Mesodermal cell (in vitro differentiated cells): ENCODE measurements at regions not wholly inside any gene's neighbourhood (a gene's known extent, or its start where the extent isn't known, plus 50 kb on each side); places are given as distances from the start of the nearest gene placed in this dataset.
"Not testable (repeated sequence)": the region's sequence is repeated elsewhere in the genome, so short reads cannot be mapped to it uniquely, and the experiment has no call there.

ENCODE experiments used
- H3K27ac ChIP-seq: 2 replicates; pipeline ENCODE4 v1.7.0; 2013; ENCODE audit warnings: mild to moderate bottlenecking, low read depth, low read length, moderate library complexity; ENCODE audit not compliant: severe bottlenecking
- H3K36me3 ChIP-seq: 2 replicates; pipeline ENCODE4 v1.7.1; 2013; ENCODE audit warnings: mild to moderate bottlenecking, low read length, moderate library complexity; ENCODE audit not compliant: control insufficient read depth, insufficient read depth
- H3K4me1 ChIP-seq: one replicate; pipeline ENCODE4 v1.7.1; 2013; ENCODE audit warnings: mild to moderate bottlenecking, low read length; ENCODE audit not compliant: insufficient read depth, control insufficient read depth, poor library complexity, severe bottlenecking
- H3K4me3 ChIP-seq: 2 replicates; pipeline ENCODE4 v1.7.0; 2013; ENCODE audit warnings: low read length, control low read depth, mild to moderate bottlenecking; ENCODE audit not compliant: insufficient read depth, poor library complexity, severe bottlenecking; ENCODE audit errors: extremely low read depth
- H3K9me3 ChIP-seq: 2 replicates; pipeline ENCODE4 v1.7.1; 2013; ENCODE audit warnings: mild to moderate bottlenecking, low read length, moderate library complexity; ENCODE audit not compliant: control insufficient read depth
- WGBS, 2 experiments: methylation state at CpG; one replicate each; pipeline ENCODE4 v1.1.5; 2013; ENCODE audit warnings: missing lambda C conversion rate in 2 of 2; ENCODE audit not compliant: insufficient coverage in 2 of 2; 5-methylcytosine and 5-hydroxymethylcytosine counted together

DNA sequence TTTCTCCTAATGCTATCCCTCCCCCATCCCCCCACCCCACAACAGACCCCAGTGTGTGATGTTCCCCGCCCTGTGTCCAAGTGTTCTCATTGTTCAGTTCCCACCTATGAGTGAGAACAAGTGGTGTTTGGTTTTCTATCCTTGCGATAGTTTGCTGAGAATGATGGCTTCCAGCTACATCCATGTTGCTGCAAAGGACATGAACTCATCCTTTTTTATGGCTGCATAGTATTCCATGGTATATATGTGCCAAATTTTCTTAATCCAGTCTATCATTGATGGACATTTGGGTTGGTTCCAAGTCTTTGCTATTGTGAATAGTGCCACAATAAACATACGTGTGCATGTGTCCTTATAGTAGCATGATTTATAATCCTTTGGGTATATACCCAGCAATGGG is 83.6 kb upstream of the CALCR start:
- not testable (repeated sequence) for H3K4me1 ChIP-seq, H3K27ac ChIP-seq, H3K36me3 ChIP-seq, H3K4me3 ChIP-seq, H3K9me3 ChIP-seq
- 100% methylated on average over 1 of the region's 3 CpGs for WGBS, 2 experiments

DNA sequence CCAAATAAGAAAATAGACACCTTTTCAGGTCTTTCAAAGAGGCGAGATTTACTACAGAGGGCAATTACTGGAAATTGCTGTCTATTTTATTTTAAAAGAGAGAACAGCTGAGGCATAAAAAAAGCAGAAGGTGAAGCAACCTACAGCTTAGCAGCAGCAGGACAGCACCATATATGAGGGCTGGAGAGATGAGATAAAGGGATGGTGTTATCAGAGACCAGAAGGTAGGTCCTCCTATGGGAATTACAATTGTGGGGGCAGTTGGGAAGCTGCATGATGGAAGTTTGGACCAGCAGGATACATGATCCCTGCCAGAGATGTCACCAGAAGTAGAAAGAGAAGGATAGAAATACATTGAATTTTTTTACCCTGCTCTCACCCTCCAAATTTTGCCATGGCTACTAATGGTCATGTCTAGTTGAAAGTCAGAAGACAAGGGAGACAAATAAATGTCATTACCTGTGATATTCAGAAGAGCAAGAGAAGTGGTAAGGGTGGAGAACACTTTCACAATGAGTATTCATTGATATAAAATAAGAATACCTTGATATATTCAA is 77.2 kb upstream of the CALCR start:
- 88 to 90% methylated on average over 1 of the region's 1 CpG for WGBS, 2 experiments
- no peak overlapping the region for H3K4me3 ChIP-seq
- no peaks in the 10 kb centered on the region for H3K36me3 ChIP-seq
- H3K27ac ChIP-seq = no peak overlapping the region
- no peaks in the 10 kb centered on the region for H3K9me3 ChIP-seq
- no peaks in the 10 kb centered on the region for H3K4me1 ChIP-seq

DNA sequence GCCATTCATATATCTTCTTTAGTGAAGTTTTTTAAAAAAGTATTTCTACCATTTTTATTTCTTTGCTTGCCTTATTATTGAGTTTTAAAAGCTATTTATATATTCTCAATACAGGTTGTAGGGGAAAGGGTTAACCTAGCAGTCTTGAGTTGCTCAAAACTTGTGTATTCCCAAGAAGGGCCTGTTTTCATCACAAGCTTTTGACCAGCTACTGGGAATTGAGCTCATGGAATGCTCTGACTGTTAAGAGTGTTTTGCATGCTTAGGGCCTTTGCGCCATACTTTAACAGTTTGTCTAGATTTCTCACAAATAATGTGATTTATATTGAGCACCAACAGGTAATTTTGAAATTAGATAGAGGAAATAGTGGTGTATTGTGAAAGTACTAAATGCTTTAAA is 72.0 kb upstream of the CALCR start:
- Histone ChIP-seq H3K4me3 (no peak overlapping the region), H3K4me1 (no peaks in the 10 kb centered on the region), H3K36me3 (no peaks in the 10 kb centered on the region), H3K27ac (no peak overlapping the region), H3K9me3 (no peaks in the 10 kb centered on the region)
- 71% methylated on average over 1 of the region's 1 CpG; no CpG with 5 or more reads in 1 of the 2 experiments for WGBS, 2 experiments

DNA sequence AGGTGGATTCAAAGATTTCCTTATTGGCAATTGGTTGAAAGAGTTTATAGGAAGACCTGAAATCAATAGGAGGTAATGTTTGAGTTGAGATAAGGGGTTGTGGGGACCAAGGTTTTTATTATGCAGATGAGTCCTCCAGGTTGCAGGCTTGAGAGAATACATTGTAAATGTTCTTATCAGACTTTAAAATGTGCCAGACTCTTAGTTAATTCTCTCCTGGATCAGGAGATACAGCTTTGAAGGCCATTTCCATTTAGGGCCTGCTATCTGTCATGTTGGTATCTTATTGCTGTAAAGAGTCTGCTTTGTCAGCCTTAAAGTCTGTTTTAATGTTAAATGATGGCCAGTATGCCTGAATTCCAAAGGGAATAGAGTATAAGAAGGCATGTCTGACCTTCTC is 61.8 kb upstream of the CALCR start:
- Histone ChIP-seq H3K4me3 (no peak overlapping the region), H3K27ac (no peak overlapping the region), H3K36me3 (no peaks in the 10 kb centered on the region), H3K4me1 (no peaks in the 10 kb centered on the region), H3K9me3 (no peaks in the 10 kb centered on the region)

DNA sequence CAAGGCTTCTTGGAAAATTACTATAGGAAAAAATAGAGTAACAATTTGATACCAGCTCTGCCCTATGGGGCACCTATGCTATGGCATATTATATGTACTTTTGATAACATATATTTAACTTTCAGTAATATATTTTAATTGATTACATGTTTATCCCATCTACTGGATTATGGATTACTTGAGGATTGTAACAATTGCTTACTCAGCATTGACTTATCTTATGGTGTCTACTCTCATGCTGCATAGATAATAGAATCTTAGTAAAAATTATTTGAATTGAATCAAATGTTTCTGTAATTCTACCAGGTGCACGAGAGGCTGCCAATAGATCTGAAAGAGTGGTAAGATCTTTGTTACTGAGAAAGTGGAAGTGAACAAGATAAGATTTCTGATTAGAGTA is 57.8 kb upstream of the CALCR start:
- H3K27ac ChIP-seq = no peak overlapping the region
- H3K36me3 ChIP-seq = no peaks in the 10 kb centered on the region
- no peak overlapping the region for H3K4me3 ChIP-seq
- H3K4me1 ChIP-seq = no peaks in the 10 kb centered on the region
- no CpG with 5 or more reads among the region's 1 CpG for WGBS, 2 experiments
- no peaks in the 10 kb centered on the region for H3K9me3 ChIP-seq

DNA sequence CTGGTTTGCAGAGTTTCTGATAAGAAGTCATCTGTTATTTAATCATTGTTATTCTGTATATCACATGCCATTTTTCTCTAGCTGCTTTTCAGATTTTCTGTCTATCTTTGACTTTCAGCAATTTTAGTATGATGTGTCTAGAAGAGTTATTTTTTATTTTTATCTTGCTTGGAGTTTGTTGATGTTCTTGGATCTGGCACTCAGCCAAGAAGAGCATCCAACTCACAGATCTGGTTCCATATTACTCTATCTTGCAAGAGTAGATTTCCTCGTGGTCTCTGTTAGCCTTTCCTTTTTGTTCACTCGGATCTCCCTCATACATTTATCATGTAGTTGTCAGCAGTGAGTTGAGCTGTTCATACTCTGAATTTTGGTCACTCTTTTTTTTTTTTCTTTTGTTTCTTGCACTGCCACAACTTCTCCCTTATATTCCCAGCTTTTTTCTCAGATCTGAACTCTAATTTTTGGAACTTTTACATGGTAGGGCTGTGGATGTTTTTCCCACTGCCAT is 54.8 kb upstream of the CALCR start:
- no peaks in the 10 kb centered on the region for H3K4me1 ChIP-seq
- no peaks in the 10 kb centered on the region for H3K36me3 ChIP-seq
- no peak overlapping the region for H3K27ac ChIP-seq
- H3K4me3 ChIP-seq = no peak overlapping the region
- no CpG with 5 or more reads among the region's 2 CpGs for WGBS, 2 experiments
- H3K9me3 ChIP-seq = no peaks in the 10 kb centered on the region

DNA sequence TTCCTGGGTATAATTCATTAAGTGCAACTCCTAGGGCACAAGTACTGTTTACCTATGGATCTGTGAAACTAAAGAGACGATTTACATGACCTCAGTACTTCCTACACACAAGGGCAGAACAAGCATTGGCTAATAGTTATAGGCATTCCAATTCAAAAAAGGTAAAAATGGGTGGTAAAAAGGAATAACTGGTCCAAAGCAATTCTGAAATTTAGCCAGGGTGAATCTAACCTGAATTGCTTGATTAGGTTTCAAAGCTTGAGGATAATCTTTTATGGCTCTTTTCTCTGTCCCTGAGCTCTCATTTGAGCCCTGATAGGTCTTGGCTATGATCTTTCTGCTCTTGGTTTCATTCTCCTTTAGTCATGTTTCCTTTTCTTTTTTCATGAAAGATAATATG is 52.3 kb upstream of the CALCR start:
- no peaks in the 10 kb centered on the region for H3K36me3 ChIP-seq
- H3K9me3 ChIP-seq = no peaks in the 10 kb centered on the region
- no peaks in the 10 kb centered on the region for H3K4me1 ChIP-seq
- H3K27ac ChIP-seq = no peak overlapping the region
- H3K4me3 ChIP-seq = no peak overlapping the region
- no CpG with 5 or more reads among the region's 1 CpG for WGBS, 2 experiments
